Naive B cell (primary cell): ENCODE measurements at regions not wholly inside any gene's neighbourhood (a gene's known extent, or its start where the extent isn't known, plus 50 kb on each side); places are given as distances from the start of the nearest gene placed in this dataset.
A peak's percentile ranks its signal among the peaks of the same experiment; 100 is the strongest.
"Not testable (repeated sequence)": the region's sequence is repeated elsewhere in the genome, so short reads cannot be mapped to it uniquely, and the experiment has no call there.

Source experiments
- ATAC-seq, 2 donors: fragments of 150-1000 bp; cut with Tn5 transposase; 2 replicates each; pipeline ENCODE4 v1.10.0; 2021; ENCODE audit warnings: low read depth in 2 of 2, mild to moderate bottlenecking in 2 of 2, moderate library complexity in 2 of 2
- DNase-seq: peaks from one replicate; pipeline ENCODE4 v3.0.0; 2022
- H3K27ac Mint-ChIP-seq, 6 donors: one replicate each; pipeline ENCODE4 v1.8.0; 2020 to 2022; ENCODE audit warnings: mild to moderate bottlenecking in 6 of 6, mixed read lengths in 6 of 6, moderate library complexity in 5 of 6, inconsistent platforms in 2 of 6
- H3K27me3 Mint-ChIP-seq, 3 donors: one replicate each; pipeline ENCODE4 v1.8.0; 2021 to 2022; ENCODE audit warnings: mixed read lengths in 3 of 3, mild to moderate bottlenecking in 1 of 3
- H3K36me3 Mint-ChIP-seq, 2 donors: one replicate each; pipeline ENCODE4 v1.8.0; 2020 to 2022; ENCODE audit warnings: mixed read lengths in 2 of 2, inconsistent platforms in 1 of 2, mild to moderate bottlenecking in 1 of 2
- H3K4me1 Mint-ChIP-seq, 3 donors: one replicate each; pipeline ENCODE4 v1.8.0; 2020 to 2022; ENCODE audit warnings: mixed read lengths in 3 of 3, inconsistent platforms in 1 of 3, mild to moderate bottlenecking in 1 of 3, moderate library complexity in 1 of 3
- H3K4me3 Mint-ChIP-seq, 8 donors: one replicate each; pipeline ENCODE4 v1.8.0; 2020 to 2022; ENCODE audit warnings: mild to moderate bottlenecking in 8 of 8, mixed read lengths in 8 of 8, moderate library complexity in 8 of 8, inconsistent platforms in 2 of 8
- H3K9me3 Mint-ChIP-seq, 7 donors: one replicate each; pipeline ENCODE4 v1.8.0; 2020 to 2022; ENCODE audit warnings: mixed read lengths in 7 of 7, mild to moderate bottlenecking in 5 of 7, inconsistent platforms in 2 of 7, moderate library complexity in 1 of 7

- Mint-ChIP-seq H3K4me1 (no peaks in the 10 kb centered on the region), H3K27ac (no peak overlapping the region), H3K9me3 (peaks cover 0 to 6% (median 0%) of the 10 kb centered on the region in 7 donors), H3K36me3 (no peaks in the 10 kb centered on the region), H3K4me3 (no peak overlapping the region), H3K27me3 (no peaks in the 10 kb centered on the region)
- no peak for DNase-seq
- ATAC-seq = no peak
Measured at GRCh38 chr7:8809320-8809719, 375.9 kb downstream of the NXPH1 start.

DNA sequence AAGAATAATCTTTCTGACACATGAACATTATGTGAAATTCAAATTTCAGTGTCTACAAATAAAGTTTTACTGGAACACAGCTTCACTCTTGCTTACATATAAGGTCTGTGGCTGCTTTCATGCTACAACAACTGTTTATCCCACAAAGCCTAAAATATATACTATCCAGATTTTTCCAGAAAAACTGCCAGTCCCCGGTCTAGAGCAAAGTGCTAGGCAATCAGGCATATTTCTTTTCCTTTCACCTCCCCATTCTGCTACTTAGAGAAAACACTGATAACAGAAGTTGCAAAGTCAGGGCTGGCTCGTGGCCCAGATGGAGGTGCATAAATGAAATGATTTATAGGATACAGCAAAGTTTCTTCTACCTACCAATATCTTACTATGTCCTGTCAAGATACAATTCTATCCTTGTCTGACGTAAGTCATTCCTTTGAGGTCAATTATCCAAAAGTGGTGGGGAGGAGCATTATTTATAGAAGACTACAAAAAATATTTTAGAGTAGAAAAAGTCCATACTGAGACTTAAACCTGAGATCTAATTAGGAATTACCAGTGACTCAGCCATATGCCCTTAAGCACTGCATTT, 384.1 kb downstream of the NXPH1 start:
- peaks cover 0 to 10% (median 0%) of the 10 kb centered on the region in 7 donors for H3K9me3 Mint-ChIP-seq
- H3K27me3 Mint-ChIP-seq = no peaks in the 10 kb centered on the region
- no peak for ATAC-seq
- no peak overlapping the region for H3K4me3 Mint-ChIP-seq
- no peak overlapping the region for H3K27ac Mint-ChIP-seq
- no peaks in the 10 kb centered on the region for H3K4me1 Mint-ChIP-seq
- DNase-seq = no peak
- H3K36me3 Mint-ChIP-seq = no peaks in the 10 kb centered on the region

DNA sequence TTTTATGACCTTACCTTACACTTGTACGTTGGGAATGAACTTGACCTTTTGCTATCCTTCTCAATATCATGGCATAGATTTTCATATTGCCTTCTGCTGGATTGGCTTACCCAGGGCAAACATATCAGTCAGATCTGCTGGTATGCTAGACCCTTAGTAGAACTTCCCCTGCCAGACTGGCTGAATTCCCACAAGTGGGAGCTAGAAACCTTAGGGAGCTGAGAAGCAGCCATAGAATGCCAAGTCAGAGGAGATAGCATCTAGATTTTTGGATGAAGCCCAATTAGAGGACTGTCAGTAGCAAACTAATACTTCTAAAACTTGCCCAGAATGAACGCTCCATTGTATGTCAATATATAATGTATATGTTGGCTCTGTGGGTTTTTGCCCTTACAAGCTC, 385.0 kb downstream of the NXPH1 start:
- Mint-ChIP-seq H3K4me3 (no peak overlapping the region), H3K4me1 (no peaks in the 10 kb centered on the region), H3K9me3 (peaks cover 0 to 14% (median 5%) of the 10 kb centered on the region in 7 donors), H3K27me3 (no peaks in the 10 kb centered on the region), H3K27ac (no peak overlapping the region), H3K36me3 (no peaks in the 10 kb centered on the region)
- ATAC-seq (no peak), DNase-seq (no peak)

DNA sequence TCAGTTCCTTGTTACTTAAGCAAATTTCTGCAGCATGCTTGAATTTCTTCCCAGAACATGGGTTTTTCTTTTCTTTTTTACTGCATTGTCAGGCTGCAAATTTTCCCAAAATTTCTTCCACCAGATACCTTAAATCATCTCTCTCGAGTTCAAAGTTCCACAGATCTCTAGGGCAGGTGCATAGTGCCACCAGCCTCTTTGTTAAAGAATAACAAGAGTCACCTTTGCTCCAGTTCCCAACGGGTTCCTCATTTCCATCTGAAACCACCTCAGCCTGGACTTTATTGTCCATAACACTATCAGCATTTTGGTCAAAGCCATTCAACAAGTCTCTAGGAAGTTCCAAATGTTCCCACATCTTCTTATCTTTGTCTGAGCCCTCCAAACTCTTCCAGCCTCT, 389.2 kb downstream of the NXPH1 start:
- no peaks in the 10 kb centered on the region for H3K4me1 Mint-ChIP-seq
- ATAC-seq = no peak

DNA sequence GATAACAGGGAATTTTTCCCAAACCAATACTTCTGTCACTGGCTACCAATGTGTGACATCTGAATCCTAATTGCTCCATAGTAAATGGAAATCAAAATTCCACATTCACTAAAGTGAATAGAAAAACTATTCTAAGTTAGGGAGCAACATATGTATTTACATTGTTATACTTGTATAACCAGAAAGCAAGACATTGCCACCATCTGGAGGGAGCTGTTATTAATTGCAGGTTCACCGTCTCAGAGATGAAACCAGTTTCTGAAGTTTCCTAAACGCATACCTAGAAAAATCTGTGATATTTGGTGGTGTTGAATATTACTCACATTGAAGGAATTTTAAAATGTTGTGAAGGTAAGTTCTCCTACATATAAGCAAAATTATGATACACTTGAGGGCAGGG, 390.1 kb downstream of the NXPH1 start:
- no peaks in the 10 kb centered on the region for H3K36me3 Mint-ChIP-seq
- ATAC-seq (no peak), DNase-seq (no peak)
- H3K9me3 Mint-ChIP-seq = peaks cover 0 to 11% (median 2%) of the 10 kb centered on the region in 7 donors
- H3K4me3 Mint-ChIP-seq = no peak overlapping the region
- H3K4me1 Mint-ChIP-seq = no peaks in the 10 kb centered on the region
- H3K27me3 Mint-ChIP-seq = no peaks in the 10 kb centered on the region
- no peak overlapping the region for H3K27ac Mint-ChIP-seq

More for the DNA sequence above, 389.2 kb downstream of the NXPH1 start:
- no peaks in the 10 kb centered on the region for H3K27me3 Mint-ChIP-seq
- no peak for DNase-seq
- H3K27ac Mint-ChIP-seq = no peak overlapping the region
- H3K4me3 Mint-ChIP-seq = no peak overlapping the region
- H3K9me3 Mint-ChIP-seq = peaks cover 0 to 12% (median 3%) of the 10 kb centered on the region in 7 donors
- H3K36me3 Mint-ChIP-seq = no peaks in the 10 kb centered on the region

DNA sequence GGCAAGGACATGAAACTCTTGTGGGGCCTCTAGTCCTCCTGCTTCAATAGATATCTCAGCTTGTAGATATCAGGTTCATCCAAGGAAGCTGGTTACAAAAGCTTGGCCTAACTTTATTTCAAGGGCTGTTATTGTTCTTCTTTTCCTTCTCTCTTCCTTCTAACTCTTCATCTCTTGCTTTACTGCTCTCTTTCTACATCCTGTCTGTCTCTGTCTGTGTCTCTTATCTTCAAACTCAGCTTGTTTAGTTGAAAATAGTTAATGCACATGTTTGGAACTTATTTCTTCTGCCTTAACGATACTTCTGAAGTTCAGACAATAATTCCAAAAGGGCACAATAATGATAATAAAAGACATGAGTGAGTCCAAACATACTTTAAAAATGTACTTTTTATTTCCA, 393.9 kb downstream of the NXPH1 start:
- H3K27ac Mint-ChIP-seq = no peak overlapping the region
- ATAC-seq (no peak), DNase-seq (no peak)
- H3K36me3 Mint-ChIP-seq = no peaks in the 10 kb centered on the region
- no peaks in the 10 kb centered on the region for H3K4me1 Mint-ChIP-seq
- H3K27me3 Mint-ChIP-seq = no peaks in the 10 kb centered on the region
- H3K9me3 Mint-ChIP-seq = peaks cover 0 to 6% (median 2%) of the 10 kb centered on the region in 7 donors
- no peak overlapping the region for H3K4me3 Mint-ChIP-seq

- no peak overlapping the region for H3K27ac Mint-ChIP-seq
- no peaks in the 10 kb centered on the region for H3K4me1 Mint-ChIP-seq
- no peak overlapping the region for H3K4me3 Mint-ChIP-seq
- DNase-seq (no peak), ATAC-seq (no peak)
- no peaks in the 10 kb centered on the region for H3K36me3 Mint-ChIP-seq
- no peaks in the 10 kb centered on the region for H3K27me3 Mint-ChIP-seq
- H3K9me3 Mint-ChIP-seq = peaks cover 0 to 2% (median 0%) of the 10 kb centered on the region in 7 donors
Measured at GRCh38 chr7:8829100-8829499, 395.7 kb downstream of the NXPH1 start.

DNA sequence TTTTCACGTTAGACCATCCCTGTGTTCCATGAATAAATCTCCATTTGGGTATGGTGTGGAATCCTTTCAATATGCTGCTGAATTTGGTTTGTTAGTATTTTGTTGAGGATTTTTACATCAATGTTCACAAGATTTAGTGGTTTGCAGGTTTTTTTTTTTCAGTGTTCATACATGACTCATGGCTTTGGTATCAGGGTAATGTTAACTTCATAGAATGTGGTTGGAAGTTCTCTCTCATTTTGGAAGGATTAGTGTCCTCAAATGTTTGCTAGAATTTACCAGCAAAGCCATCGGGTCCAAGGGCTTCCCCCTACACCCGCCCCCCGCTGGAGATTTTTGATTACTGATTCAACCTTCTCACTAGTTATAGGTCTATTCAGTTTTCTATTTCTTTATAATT, 398.0 kb downstream of the NXPH1 start:
- Mint-ChIP-seq H3K4me3 (no peak overlapping the region), H3K4me1 (no peaks in the 10 kb centered on the region), H3K27me3 (no peaks in the 10 kb centered on the region), H3K9me3 (peaks cover 0 to 5% (median 0%) of the 10 kb centered on the region in 7 donors), H3K27ac (no peak overlapping the region), H3K36me3 (no peaks in the 10 kb centered on the region)
- DNase-seq = no peak
- ATAC-seq = no peak

GRCh38 chr7:8833355-8833754, 399.9 kb downstream of the NXPH1 start:
- Mint-ChIP-seq H3K4me3 (no peak overlapping the region), H3K9me3 (peaks cover 0 to 5% (median 0%) of the 10 kb centered on the region in 7 donors), H3K4me1 (no peaks in the 10 kb centered on the region), H3K27ac (no peak overlapping the region), H3K36me3 (no peaks in the 10 kb centered on the region), H3K27me3 (no peaks in the 10 kb centered on the region)
- no peak for DNase-seq
- no peak for ATAC-seq

GRCh38 chr7:8841171-8841570, 407.8 kb downstream of the NXPH1 start:
- Mint-ChIP-seq H3K27ac (no peak overlapping the region), H3K4me3 (no peak overlapping the region), H3K36me3 (no peaks in the 10 kb centered on the region), H3K4me1 (no peaks in the 10 kb centered on the region), H3K9me3 (peaks cover 0 to 3% (median 0%) of the 10 kb centered on the region in 7 donors), H3K27me3 (no peaks in the 10 kb centered on the region)
- DNase-seq (no peak), ATAC-seq (no peak)

DNA sequence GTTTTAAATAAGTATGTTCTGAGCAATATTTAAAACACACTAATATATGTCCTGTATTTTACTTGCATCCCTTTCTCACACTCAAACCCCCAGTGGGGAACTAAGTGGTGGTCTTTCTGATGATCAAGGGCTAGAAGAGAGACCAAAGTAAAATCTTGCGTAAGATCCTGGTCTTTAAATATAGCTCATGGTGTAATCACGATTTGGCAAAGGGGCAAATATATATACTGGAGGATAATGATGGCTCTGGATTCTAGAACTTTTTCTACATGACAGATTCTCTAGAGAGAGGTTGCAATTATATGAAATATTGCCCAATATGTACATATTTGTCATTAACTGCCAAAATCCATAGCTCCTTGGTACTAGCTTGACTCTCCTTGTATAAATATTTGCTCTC, 438.3 kb downstream of the NXPH1 start:
- Mint-ChIP-seq H3K9me3 (peaks cover 0 to 7% (median 2%) of the 10 kb centered on the region in 7 donors), H3K36me3 (no peaks in the 10 kb centered on the region), H3K27ac (no peak overlapping the region), H3K4me3 (no peak overlapping the region), H3K4me1 (no peaks in the 10 kb centered on the region), H3K27me3 (no peaks in the 10 kb centered on the region)
- no peak for DNase-seq
- no peak for ATAC-seq

- H3K4me3 Mint-ChIP-seq = no peak overlapping the region
- ATAC-seq (no peak), DNase-seq (no peak)
- H3K36me3 Mint-ChIP-seq = no peaks in the 10 kb centered on the region
- H3K27ac Mint-ChIP-seq = no peak overlapping the region
- no peaks in the 10 kb centered on the region for H3K4me1 Mint-ChIP-seq
- no peaks in the 10 kb centered on the region for H3K27me3 Mint-ChIP-seq
- peaks cover 0 to 12% (median 5%) of the 10 kb centered on the region in 7 donors for H3K9me3 Mint-ChIP-seq
Measured at GRCh38 chr7:8881916-8882315, 448.5 kb downstream of the NXPH1 start.

DNA sequence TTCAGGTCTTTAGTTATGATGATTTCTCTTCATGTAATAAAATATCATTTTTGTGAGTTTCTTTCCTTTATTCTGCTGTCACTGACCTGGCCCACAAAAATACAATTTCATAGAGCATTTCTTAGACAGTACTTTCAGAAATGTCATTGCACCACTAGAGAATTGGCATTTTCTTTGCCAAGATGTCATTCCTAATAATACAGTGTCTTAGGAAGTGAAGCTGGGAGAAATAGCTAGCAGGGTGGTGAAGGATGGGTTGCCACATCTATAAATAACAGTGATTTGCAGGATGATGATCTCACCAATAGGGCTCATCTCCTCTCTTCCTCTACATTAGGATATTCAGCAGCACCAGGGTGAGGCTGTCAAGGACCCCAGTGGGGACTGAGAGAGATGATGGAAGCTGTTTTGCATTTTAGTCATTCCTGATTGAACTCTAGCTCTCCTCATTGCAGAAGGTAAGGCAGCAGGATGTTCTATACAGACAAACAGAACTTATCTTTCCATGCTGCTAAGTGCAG, 452.1 kb downstream of the NXPH1 start:
- Mint-ChIP-seq H3K27me3 (no peaks in the 10 kb centered on the region), H3K36me3 (no peaks in the 10 kb centered on the region), H3K9me3 (peaks cover 0 to 18% (median 2%) of the 10 kb centered on the region in 7 donors), H3K4me1 (no peaks in the 10 kb centered on the region), H3K4me3 (peak overlapping the region in 1 of 8 donors; percentile 1), H3K27ac (no peak overlapping the region)
- DNase-seq (no peak), ATAC-seq (no peak)

DNA sequence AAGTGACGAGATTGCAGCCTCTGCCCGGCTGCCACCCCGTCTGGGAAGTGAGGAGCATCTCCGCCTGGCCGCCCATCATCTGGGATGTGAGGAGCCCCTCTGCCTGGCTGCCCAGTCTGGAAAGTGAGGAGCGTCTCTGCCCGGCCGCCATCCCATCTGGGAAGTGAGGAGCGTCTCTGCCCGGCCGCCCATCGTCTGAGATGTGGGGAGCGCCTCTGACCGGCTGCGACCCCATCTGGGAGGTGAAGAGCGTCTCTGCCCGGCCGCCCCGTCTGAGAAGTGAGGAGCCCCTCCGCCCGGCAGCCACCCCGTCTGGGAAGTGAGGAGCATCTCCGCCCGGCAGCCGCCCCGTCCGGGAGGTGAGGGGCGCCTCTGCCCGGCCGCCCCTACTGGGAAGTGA, 456.9 kb downstream of the NXPH1 start:
- not testable (repeated sequence) for H3K4me3 Mint-ChIP-seq, H3K4me1 Mint-ChIP-seq, H3K27me3 Mint-ChIP-seq, ATAC-seq, H3K36me3 Mint-ChIP-seq, H3K27ac Mint-ChIP-seq, DNase-seq
- H3K9me3 Mint-ChIP-seq = peaks cover 0 to 19% (median 3%) of the 10 kb centered on the region in 7 donors

- DNase-seq (no peak), ATAC-seq (no peak)
- H3K4me1 Mint-ChIP-seq = no peaks in the 10 kb centered on the region
Measured at GRCh38 chr7:8893775-8894174, 460.4 kb downstream of the NXPH1 start.

More at GRCh38 chr7:8893775-8894174, 460.4 kb downstream of the NXPH1 start:
- Mint-ChIP-seq H3K9me3 (peaks cover 0 to 20% (median 2%) of the 10 kb centered on the region in 7 donors), H3K27ac (no peak overlapping the region), H3K36me3 (no peaks in the 10 kb centered on the region), H3K27me3 (no peaks in the 10 kb centered on the region), H3K4me3 (no peak overlapping the region)
